ENCODE measurements at regions not wholly inside any gene's neighbourhood (a gene's known extent, or its start where the extent isn't known, plus 50 kb on each side); places are given as distances from the start of the nearest gene placed in this dataset.

DNA sequence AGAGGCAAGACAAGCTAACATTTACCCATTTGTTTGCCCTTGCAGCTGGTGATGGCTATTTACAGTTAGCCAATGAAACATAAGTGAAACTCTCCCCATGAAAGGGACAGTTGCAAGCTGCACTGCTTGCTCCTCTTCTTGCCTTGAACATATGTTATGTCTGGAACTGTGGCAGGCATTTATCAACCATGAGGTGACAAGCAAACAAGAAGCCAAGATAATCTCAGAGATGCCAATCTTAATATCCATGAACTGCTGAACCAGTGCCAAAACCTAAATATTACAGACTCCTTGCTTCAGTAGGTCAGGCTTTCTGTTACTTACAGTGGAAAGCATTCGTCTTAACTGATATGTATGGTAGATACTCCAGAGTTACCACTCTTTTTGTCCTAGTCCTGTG lies 133.4 kb downstream of the ACTBL2 start:
- TF ChIP-seq, protein P1, sequence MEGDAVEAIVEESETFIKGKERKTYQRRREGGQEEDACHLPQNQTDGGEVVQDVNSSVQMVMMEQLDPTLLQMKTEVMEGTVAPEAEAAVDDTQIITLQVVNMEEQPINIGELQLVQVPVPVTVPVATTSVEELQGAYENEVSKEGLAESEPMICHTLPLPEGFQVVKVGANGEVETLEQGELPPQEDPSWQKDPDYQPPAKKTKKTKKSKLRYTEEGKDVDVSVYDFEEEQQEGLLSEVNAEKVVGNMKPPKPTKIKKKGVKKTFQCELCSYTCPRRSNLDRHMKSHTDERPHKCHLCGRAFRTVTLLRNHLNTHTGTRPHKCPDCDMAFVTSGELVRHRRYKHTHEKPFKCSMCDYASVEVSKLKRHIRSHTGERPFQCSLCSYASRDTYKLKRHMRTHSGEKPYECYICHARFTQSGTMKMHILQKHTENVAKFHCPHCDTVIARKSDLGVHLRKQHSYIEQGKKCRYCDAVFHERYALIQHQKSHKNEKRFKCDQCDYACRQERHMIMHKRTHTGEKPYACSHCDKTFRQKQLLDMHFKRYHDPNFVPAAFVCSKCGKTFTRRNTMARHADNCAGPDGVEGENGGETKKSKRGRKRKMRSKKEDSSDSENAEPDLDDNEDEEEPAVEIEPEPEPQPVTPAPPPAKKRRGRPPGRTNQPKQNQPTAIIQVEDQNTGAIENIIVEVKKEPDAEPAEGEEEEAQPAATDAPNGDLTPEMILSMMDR (IDR thresholded peaks at IDR 0.05), result no peak
- TF ChIP-seq POLR2A (IDR thresholded peaks at IDR 0.05; ENCODE audit: low read depth) (no peak), EP300 (IDR thresholded peaks at IDR 0.05) (no peak), POLR2AphosphoS5 (IDR thresholded peaks at IDR 0.05) (no peak)
